22Rv1 (cell line): ENCODE measurements at regions not wholly inside any gene's neighbourhood (a gene's known extent, or its start where the extent isn't known, plus 50 kb on each side); places are given as distances from the start of the nearest gene placed in this dataset.

Experiments used
- CTCF ChIP-seq: fragments of 450-650 bp; IDR thresholded peaks from 2 replicates; pipeline ENCODE4 v1.5.1; 2017; ENCODE audit warnings: mild to moderate bottlenecking
- ZFX ChIP-seq: fragments of 450-650 bp; IDR thresholded peaks from 2 replicates; pipeline ENCODE4 v1.6.1; 2017; ENCODE audit warnings: antibody characterized with exemption, borderline replicate concordance

GRCh38 chr10:60536529-60537114 lies 146.9 kb upstream of the ANK3 start:
- TF ChIP-seq CTCF: no peak
- no peak for TF ChIP-seq ZFX
